Sigmoid colon (tissue), 4 donors: ENCODE measurements at regions not wholly inside any gene's neighbourhood (a gene's known extent, or its start where the extent isn't known, plus 50 kb on each side); places are given as distances from the start of the nearest gene placed in this dataset.

Source experiments
- CTCF ChIP-seq, 4 experiments: fragments of 450-650 bp in 3 of 4; fragments of 200-600 bp in 1 of 4; IDR thresholded peaks; one replicate each; pipeline ENCODE4 v1.5.1; 2016 to 2019; ENCODE audit warnings: antibody characterized with exemption in 4 of 4, mild to moderate bottlenecking in 3 of 4, moderate library complexity in 2 of 4
- EP300 ChIP-seq, 4 donors: sonication (generic); formaldehyde crosslinking; IDR thresholded peaks; one replicate each; pipeline ENCODE4 v1.6.1; 2017; ENCODE audit warnings: antibody characterized with exemption in 4 of 4
- POLR2A ChIP-seq, 2 donors: fragments of 450-650 bp; IDR thresholded peaks; one replicate each; pipeline ENCODE4 v1.6.1; 2016; ENCODE audit warnings: antibody characterized with exemption in 2 of 2, mild to moderate bottlenecking in 2 of 2, moderate library complexity in 2 of 2
- POLR2AphosphoS5 ChIP-seq, 4 donors: sonication (generic); formaldehyde crosslinking; IDR thresholded peaks; one replicate each; pipeline ENCODE4 v1.6.1; 2017; ENCODE audit warnings: antibody characterized with exemption in 4 of 4

- TF ChIP-seq CTCF (IDR thresholded peaks at IDR 0.05) (no peak), POLR2AphosphoS5 (IDR thresholded peaks at IDR 0.05) (no peak), POLR2A (IDR thresholded peaks at IDR 0.05) (no peak), EP300 (IDR thresholded peaks at IDR 0.05) (no peak)
Observed at GRCh38 chr2:120919771-120920453, 184.2 kb downstream of the GLI2 start.
